Esophagus (tissue), 2 donors: ENCODE measurements at regions not wholly inside any gene's neighbourhood (a gene's known extent, or its start where the extent isn't known, plus 50 kb on each side); places are given as distances from the start of the nearest gene placed in this dataset.

Source experiments
- H3K27ac ChIP-seq, 2 donors: one replicate each; pipeline ENCODE4 v1.5.1; 2013; ENCODE audit warnings: low read depth in 2 of 2, mild to moderate bottlenecking in 2 of 2, inconsistent platforms in 1 of 2, low read length in 1 of 2, moderate library complexity in 1 of 2
- H3K27me3 ChIP-seq, 2 donors: one replicate each; pipeline ENCODE4 v1.6.1; 2013; ENCODE audit warnings: low read length in 2 of 2, control low read depth in 1 of 2, mild to moderate bottlenecking in 1 of 2; ENCODE audit not compliant: insufficient read depth in 2 of 2, control insufficient read depth in 1 of 2
- H3K36me3 ChIP-seq, 2 donors: one replicate each; pipeline ENCODE4 v1.6.1; 2013; ENCODE audit warnings: low read length in 1 of 2; ENCODE audit not compliant: control insufficient read depth in 2 of 2, insufficient read depth in 2 of 2
- H3K4me1 ChIP-seq, 2 donors: one replicate each; pipeline ENCODE4 v1.6.1; 2013; ENCODE audit warnings: low read length in 1 of 2; ENCODE audit not compliant: control insufficient read depth in 2 of 2, insufficient read depth in 2 of 2
- H3K4me3 ChIP-seq, 2 donors: one replicate each; pipeline ENCODE4 v1.5.1; 2013; ENCODE audit warnings: low read length in 2 of 2, mild to moderate bottlenecking in 2 of 2, low read depth in 1 of 2, moderate library complexity in 1 of 2
- H3K9me3 ChIP-seq, 2 donors: one replicate each; pipeline ENCODE4 v1.6.1; 2013; ENCODE audit warnings: mild to moderate bottlenecking in 2 of 2, low read depth in 1 of 2, low read length in 1 of 2, moderate library complexity in 1 of 2; ENCODE audit not compliant: control insufficient read depth in 2 of 2, insufficient read depth in 1 of 2
- WGBS, 2 donors: extraction: QIAGEN DNeasy Blood & Tissue Kit; methylation state at CpG; one replicate each; pipeline ENCODE4 v1.1.7; 2013; 5-methylcytosine and 5-hydroxymethylcytosine counted together
- donor health status: healthy with polysubstance abuse.
- donor health status: Bipolar disorder and iron deficiency.

- no peak overlapping the region for H3K27ac ChIP-seq
- H3K4me1 ChIP-seq = peaks cover 0 to 2% of the 10 kb centered on the region in 2 donors
- H3K9me3 ChIP-seq = no peaks in the 10 kb centered on the region
- no peaks in the 10 kb centered on the region for H3K27me3 ChIP-seq
- no peaks in the 10 kb centered on the region for H3K36me3 ChIP-seq
- H3K4me3 ChIP-seq = no peak overlapping the region
- 45 to 70% methylated on average over 3 of the region's 3 CpGs for WGBS, 2 donors
Measured at GRCh38 chr6:12371641-12372146, 81.5 kb downstream of the EDN1 start.

GRCh38 chr6:12379181-12379580 lies 89.0 kb downstream of the EDN1 start:
- H3K9me3 ChIP-seq = no peaks in the 10 kb centered on the region
- no peak overlapping the region for H3K27ac ChIP-seq
- no peaks in the 10 kb centered on the region for H3K36me3 ChIP-seq
- 84 to 86% methylated on average over 1 of the region's 1 CpG for WGBS, 2 donors
- no peaks in the 10 kb centered on the region for H3K27me3 ChIP-seq
- no peak overlapping the region for H3K4me3 ChIP-seq
- H3K4me1 ChIP-seq = no peaks in the 10 kb centered on the region

- no peaks in the 10 kb centered on the region for H3K4me1 ChIP-seq
- no peak overlapping the region for H3K4me3 ChIP-seq
- H3K36me3 ChIP-seq = no peaks in the 10 kb centered on the region
- H3K27ac ChIP-seq = no peak overlapping the region
- no peaks in the 10 kb centered on the region for H3K9me3 ChIP-seq
- H3K27me3 ChIP-seq = no peaks in the 10 kb centered on the region
Measured at GRCh38 chr6:12381587-12381986, 91.4 kb downstream of the EDN1 start.

GRCh38 chr6:12383448-12383847 lies 93.3 kb downstream of the EDN1 start:
- Histone ChIP-seq H3K27ac (no peak overlapping the region), H3K9me3 (no peaks in the 10 kb centered on the region), H3K36me3 (no peaks in the 10 kb centered on the region), H3K27me3 (no peaks in the 10 kb centered on the region), H3K4me1 (no peaks in the 10 kb centered on the region), H3K4me3 (no peak overlapping the region)
- 84% methylated on average over 3 of the region's 3 CpGs for WGBS, 2 donors

GRCh38 chr6:12384357-12384912 lies 94.3 kb downstream of the EDN1 start:
- WGBS, 2 donors = 36 to 48% methylated on average over 2 of the region's 2 CpGs
- Histone ChIP-seq H3K4me3 (no peak overlapping the region), H3K4me1 (no peaks in the 10 kb centered on the region), H3K36me3 (no peaks in the 10 kb centered on the region), H3K27ac (no peak overlapping the region), H3K9me3 (no peaks in the 10 kb centered on the region), H3K27me3 (no peaks in the 10 kb centered on the region)

- H3K27me3 ChIP-seq = no peaks in the 10 kb centered on the region
- no peak overlapping the region for H3K4me3 ChIP-seq
- WGBS, 2 donors = 81 to 86% methylated on average over 3 of the region's 3 CpGs
- H3K4me1 ChIP-seq = no peaks in the 10 kb centered on the region
- no peaks in the 10 kb centered on the region for H3K36me3 ChIP-seq
- no peak overlapping the region for H3K27ac ChIP-seq
- H3K9me3 ChIP-seq = no peaks in the 10 kb centered on the region
Measured at GRCh38 chr6:12385316-12385715, 95.2 kb downstream of the EDN1 start.

GRCh38 chr6:12386816-12387215 lies 96.7 kb downstream of the EDN1 start:
- no peaks in the 10 kb centered on the region for H3K4me1 ChIP-seq
- no peaks in the 10 kb centered on the region for H3K27me3 ChIP-seq
- no peaks in the 10 kb centered on the region for H3K36me3 ChIP-seq
- no peaks in the 10 kb centered on the region for H3K9me3 ChIP-seq
- no peak overlapping the region for H3K27ac ChIP-seq
- H3K4me3 ChIP-seq = no peak overlapping the region
- WGBS, 2 donors = 91 to 93% methylated on average over 5 of the region's 5 CpGs

GRCh38 chr6:12391472-12391871 lies 101.3 kb downstream of the EDN1 start:
- Histone ChIP-seq H3K9me3 (no peaks in the 10 kb centered on the region), H3K36me3 (no peaks in the 10 kb centered on the region), H3K4me1 (no peaks in the 10 kb centered on the region), H3K27ac (no peak overlapping the region), H3K4me3 (no peak overlapping the region), H3K27me3 (no peaks in the 10 kb centered on the region)
- 66 to 67% methylated on average over 3 of the region's 3 CpGs for WGBS, 2 donors

GRCh38 chr6:12392490-12392889 lies 102.3 kb downstream of the EDN1 start:
- Histone ChIP-seq H3K27ac (no peak overlapping the region), H3K4me3 (no peak overlapping the region), H3K9me3 (no peaks in the 10 kb centered on the region), H3K4me1 (no peaks in the 10 kb centered on the region), H3K27me3 (no peaks in the 10 kb centered on the region), H3K36me3 (no peaks in the 10 kb centered on the region)
- 63 to 64% methylated on average over 6 of the region's 6 CpGs for WGBS, 2 donors

- Histone ChIP-seq H3K4me3 (no peak overlapping the region), H3K27ac (no peak overlapping the region), H3K9me3 (no peaks in the 10 kb centered on the region), H3K36me3 (no peaks in the 10 kb centered on the region), H3K27me3 (no peaks in the 10 kb centered on the region), H3K4me1 (no peaks in the 10 kb centered on the region)
- 95 to 96% methylated on average over 1 of the region's 1 CpG for WGBS, 2 donors
Measured at GRCh38 chr6:12393100-12393499, 102.9 kb downstream of the EDN1 start.
